Dermis blood vessel endothelial cell (primary cell): ENCODE measurements at regions not wholly inside any gene's neighbourhood (a gene's known extent, or its start where the extent isn't known, plus 50 kb on each side); places are given as distances from the start of the nearest gene placed in this dataset.
"Not testable (repeated sequence)": the region's sequence is repeated elsewhere in the genome, so short reads cannot be mapped to it uniquely, and the experiment has no call there.

Source experiments
- DNase-seq: peaks from one replicate; pipeline ENCODE4 v3.0.0; 2010

DNA sequence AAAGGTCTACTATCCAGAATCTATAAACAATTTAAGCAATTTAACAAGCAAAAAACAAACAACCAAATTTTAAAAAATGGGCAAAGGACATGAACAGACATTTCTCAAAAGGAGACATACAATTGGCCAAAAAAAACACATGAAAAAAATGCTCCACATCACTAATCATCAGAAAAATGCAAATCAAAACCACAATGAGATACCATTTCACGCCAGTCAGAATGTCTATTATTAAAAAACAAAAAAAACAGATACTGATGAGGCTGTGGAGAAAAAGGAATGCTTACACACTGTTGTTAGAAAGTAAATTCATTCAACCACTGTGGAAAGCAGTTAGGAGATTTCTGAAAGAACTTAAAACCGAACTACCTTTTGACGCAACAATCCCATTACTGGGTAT lies 66.4 kb upstream of the SESTD1 start:
- DNase-seq, result no peak

DNA sequence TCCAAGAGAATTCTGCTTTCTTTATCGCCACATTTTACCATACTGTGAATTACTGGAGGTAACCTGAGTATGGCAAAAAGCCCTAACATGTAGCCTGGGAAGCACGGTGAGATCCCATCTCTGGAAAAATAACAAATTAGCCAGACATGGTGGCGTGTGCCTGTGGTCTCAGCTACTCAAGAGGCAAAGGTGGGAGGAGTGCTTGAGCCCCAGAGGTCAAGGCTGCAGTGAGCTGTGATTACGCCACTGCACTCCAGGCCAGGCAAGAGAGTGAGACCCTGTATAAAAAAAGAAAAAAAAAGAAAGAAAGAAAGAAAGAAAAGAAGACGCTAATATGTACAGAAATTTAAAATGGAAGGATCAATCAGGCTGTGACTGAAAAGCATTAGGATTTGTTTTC lies 57.7 kb upstream of the SESTD1 start:
- no peak for DNase-seq

DNA sequence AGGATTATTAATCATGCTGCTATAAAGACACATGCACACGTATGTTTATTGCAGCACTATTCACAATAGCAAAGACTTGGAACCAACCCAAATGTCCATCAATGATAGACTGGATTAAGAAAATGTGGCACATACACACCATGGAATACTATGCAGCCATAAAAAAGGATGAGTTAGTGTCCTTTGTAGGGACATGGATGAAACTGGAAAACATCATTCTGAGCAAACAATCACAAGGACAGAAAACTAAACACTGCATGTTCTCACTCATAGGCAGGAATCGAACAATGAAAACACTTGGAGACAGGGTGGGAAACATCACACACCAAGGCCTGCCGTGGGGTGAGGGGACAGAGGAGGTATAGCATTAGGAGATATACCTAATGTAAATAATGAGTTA lies 56.4 kb upstream of the SESTD1 start:
- DNase-seq, result not testable (repeated sequence)

DNA sequence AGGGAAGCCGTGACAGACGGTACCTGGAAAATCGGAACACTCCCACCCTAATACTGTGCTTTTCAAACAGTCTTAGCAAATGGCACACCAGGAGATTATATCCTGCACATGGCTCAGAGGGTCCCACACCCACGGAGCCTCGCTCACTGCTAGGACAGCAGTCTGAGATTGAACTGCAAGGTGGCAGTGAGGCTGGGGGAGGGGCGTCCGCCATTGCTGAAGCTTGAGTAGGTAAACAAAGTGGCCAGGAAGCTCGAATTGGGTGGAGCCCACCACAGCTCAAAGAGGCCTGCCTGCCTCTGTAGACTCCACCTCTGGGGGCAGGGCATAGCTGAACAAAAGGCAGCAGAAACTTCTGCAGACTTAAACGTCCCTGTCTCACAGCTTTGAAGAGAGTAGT lies 50.1 kb upstream of the SESTD1 start:
- not testable (repeated sequence) for DNase-seq
